ENCODE measurements at regions not wholly inside any gene's neighbourhood (a gene's known extent, or its start where the extent isn't known, plus 50 kb on each side); places are given as distances from the start of the nearest gene placed in this dataset.

GRCh38 chr6:134866563-134866962 is 83.3 kb downstream of the ALDH8A1 start:
- no peak overlapping the region for H3K4me3 ChIP-seq (ENCODE audit: low read length)
- no peak overlapping the region for H3K4me2 ChIP-seq (ENCODE audit: low read depth, low read length)
- H3K9ac ChIP-seq (ENCODE audit: low read length), result no peak overlapping the region
- H3K9me2 ChIP-seq (replicated peaks; ENCODE audit: insufficient read depth, low read length), result no peaks in the 10 kb centered on the region
- H2AFZ ChIP-seq (ENCODE audit: low read length), result no peak overlapping the region
- no peaks in the 10 kb centered on the region for H3K79me2 ChIP-seq (ENCODE audit: low read length)
- no peak overlapping the region for H3K27ac ChIP-seq (ENCODE audit: low read length)
- no peaks in the 10 kb centered on the region for H4K20me1 ChIP-seq (ENCODE audit: insufficient read depth, low read length)
- H3K9me3 ChIP-seq (replicated peaks; ENCODE audit: insufficient read depth, low read length), result no peaks in the 10 kb centered on the region
- peaks cover 26% of the 10 kb centered on the region for H3K4me1 ChIP-seq (ENCODE audit: low read length)
- TF ChIP-seq EZH2 (optimal IDR thresholded peaks at IDR 0.05; ENCODE audit: low read depth, low read length) (no peak), EZH2phosphoT487 (IDR thresholded peaks at IDR 0.05; ENCODE audit: low read length) (no peak), CTCF (IDR thresholded peaks at IDR 0.05; ENCODE audit: low read length) (no peak)
- H3K36me3 ChIP-seq (replicated peaks; ENCODE audit: insufficient read depth, low read length), result no peaks in the 10 kb centered on the region
- peak; percentile 42 for DNase-seq
- H3K27me3 ChIP-seq (replicated peaks; ENCODE audit: insufficient read depth, low read length), result no peaks in the 10 kb centered on the region
- peaks cover 22% of the 10 kb centered on the region for H3F3A ChIP-seq (ENCODE audit: insufficient read depth, low read length)

- no peaks in the 10 kb centered on the region for H3K36me3 ChIP-seq (replicated peaks; ENCODE audit: insufficient read depth, low read length)
- H3K27ac ChIP-seq (ENCODE audit: low read length), result no peak overlapping the region
- no peaks in the 10 kb centered on the region for H3K79me2 ChIP-seq (ENCODE audit: low read length)
- TF ChIP-seq CTCF (IDR thresholded peaks at IDR 0.05; ENCODE audit: low read length) (no peak), EZH2 (optimal IDR thresholded peaks at IDR 0.05; ENCODE audit: low read depth, low read length) (no peak), EZH2phosphoT487 (IDR thresholded peaks at IDR 0.05; ENCODE audit: low read length) (no peak)
- H3K27me3 ChIP-seq (replicated peaks; ENCODE audit: insufficient read depth, low read length), result no peaks in the 10 kb centered on the region
- no peak overlapping the region for H3K4me2 ChIP-seq (ENCODE audit: low read depth, low read length)
- no peak overlapping the region for H2AFZ ChIP-seq (ENCODE audit: low read length)
- no peak overlapping the region for H3K4me3 ChIP-seq (ENCODE audit: low read length)
- DNase-seq, result no peak
- H3K4me1 ChIP-seq (ENCODE audit: low read length), result peaks cover 16% of the 10 kb centered on the region
- no peak overlapping the region for H3K9ac ChIP-seq (ENCODE audit: low read length)
- H3K9me2 ChIP-seq (replicated peaks; ENCODE audit: insufficient read depth, low read length), result no peaks in the 10 kb centered on the region
- H4K20me1 ChIP-seq (ENCODE audit: insufficient read depth, low read length), result no peaks in the 10 kb centered on the region
- no peaks in the 10 kb centered on the region for H3K9me3 ChIP-seq (replicated peaks; ENCODE audit: insufficient read depth, low read length)
- peaks cover 2% of the 10 kb centered on the region; the same call in 1 of the 2 replicates for H3F3A ChIP-seq (ENCODE audit: insufficient read depth, low read length)
Observed at GRCh38 chr6:134864558-134864957, 85.3 kb downstream of the ALDH8A1 start.

GRCh38 chr6:134863763-134864510 is 86.0 kb downstream of the ALDH8A1 start:
- no peak overlapping the region for H3K9ac ChIP-seq (ENCODE audit: low read length)
- no peak overlapping the region for H3K27ac ChIP-seq (ENCODE audit: low read length)
- H4K20me1 ChIP-seq (ENCODE audit: insufficient read depth, low read length), result no peaks in the 10 kb centered on the region
- no peaks in the 10 kb centered on the region for H3F3A ChIP-seq (ENCODE audit: insufficient read depth, low read length)
- H3K4me2 ChIP-seq (ENCODE audit: low read depth, low read length), result no peak overlapping the region
- no peaks in the 10 kb centered on the region for H3K79me2 ChIP-seq (ENCODE audit: low read length)
- H3K9me3 ChIP-seq (replicated peaks; ENCODE audit: insufficient read depth, low read length), result no peaks in the 10 kb centered on the region
- DNase-seq, result no peak
- no peak for TF ChIP-seq EZH2 (optimal IDR thresholded peaks at IDR 0.05; ENCODE audit: low read depth, low read length)
- no peak for TF ChIP-seq EZH2phosphoT487 (IDR thresholded peaks at IDR 0.05; ENCODE audit: low read length)
- TF ChIP-seq CTCF (IDR thresholded peaks at IDR 0.05; ENCODE audit: low read length), result no peak
- H3K4me3 ChIP-seq (ENCODE audit: low read length), result no peak overlapping the region
- no peaks in the 10 kb centered on the region for H3K27me3 ChIP-seq (replicated peaks; ENCODE audit: insufficient read depth, low read length)
- H3K4me1 ChIP-seq (ENCODE audit: low read length), result peaks cover 14% of the 10 kb centered on the region; the same call in 1 of the 2 replicates
- H3K9me2 ChIP-seq (replicated peaks; ENCODE audit: insufficient read depth, low read length), result no peaks in the 10 kb centered on the region
- no peak overlapping the region for H2AFZ ChIP-seq (ENCODE audit: low read length)
- no peaks in the 10 kb centered on the region for H3K36me3 ChIP-seq (replicated peaks; ENCODE audit: insufficient read depth, low read length)
